Hepatocyte (in vitro differentiated cells): ENCODE measurements at regions not wholly inside any gene's neighbourhood (a gene's known extent, or its start where the extent isn't known, plus 50 kb on each side); places are given as distances from the start of the nearest gene placed in this dataset.

ENCODE experiments used
- CTCF ChIP-seq: fragments of 200-600 bp; sonication (generic); IDR thresholded peaks from 2 replicates; pipeline ENCODE4 v1.5.1; 2016; ENCODE audit warnings: antibody characterized with exemption, mild to moderate bottlenecking; ENCODE audit not compliant: poor library complexity
- EZH2 ChIP-seq: fragments of 200-600 bp; sonication (generic); IDR thresholded peaks from 2 replicates; pipeline ENCODE4 v1.6.1; 2016; ENCODE audit warnings: antibody characterized with exemption, mild to moderate bottlenecking, borderline replicate concordance

DNA sequence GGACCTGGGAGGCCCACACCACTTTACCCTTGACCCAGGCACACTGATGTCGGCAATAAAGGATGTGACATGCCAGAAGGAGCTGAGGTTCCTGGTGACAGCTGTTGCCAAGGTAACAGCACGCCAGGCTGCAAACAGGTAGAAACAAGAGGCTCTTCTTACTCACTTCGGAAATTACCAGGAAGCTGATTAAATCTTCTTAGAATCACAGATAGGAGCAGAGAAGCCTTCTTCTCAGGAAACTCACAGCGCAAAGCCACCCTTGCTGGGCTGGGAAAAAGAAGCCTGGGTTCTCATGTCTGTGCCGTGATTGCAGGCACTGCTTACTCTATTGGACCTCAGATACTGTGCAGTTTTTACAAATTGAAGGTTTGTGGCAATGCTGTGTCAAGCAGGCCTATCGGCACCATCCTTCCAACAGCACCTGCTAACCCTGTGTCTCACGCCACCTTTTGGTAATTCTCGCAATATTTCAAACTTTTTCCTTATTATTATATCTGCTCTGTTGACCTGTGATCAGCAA lies 61.0 kb upstream of the TAF1B start:
- TF ChIP-seq CTCF (peak; percentile 17), EZH2 (no peak)
